AG09319 (cell line): ENCODE measurements at regions not wholly inside any gene's neighbourhood (a gene's known extent, or its start where the extent isn't known, plus 50 kb on each side); places are given as distances from the start of the nearest gene placed in this dataset.
"Not testable (repeated sequence)": the region's sequence is repeated elsewhere in the genome, so short reads cannot be mapped to it uniquely, and the experiment has no call there.

Experiments
- DNase-seq: peaks from one replicate; pipeline ENCODE4 v3.0.0-alpha.2; 2010; ENCODE audit warnings: low read depth; ENCODE audit errors: extremely low read depth
- TF ChIP-seq, protein P1 (sequence below): IDR thresholded peaks from 2 replicates; pipeline ENCODE4 v1.5.1; 2011; ENCODE audit warnings: low read depth, mild to moderate bottlenecking, inconsistent platforms, low read length, moderate library complexity

DNA sequence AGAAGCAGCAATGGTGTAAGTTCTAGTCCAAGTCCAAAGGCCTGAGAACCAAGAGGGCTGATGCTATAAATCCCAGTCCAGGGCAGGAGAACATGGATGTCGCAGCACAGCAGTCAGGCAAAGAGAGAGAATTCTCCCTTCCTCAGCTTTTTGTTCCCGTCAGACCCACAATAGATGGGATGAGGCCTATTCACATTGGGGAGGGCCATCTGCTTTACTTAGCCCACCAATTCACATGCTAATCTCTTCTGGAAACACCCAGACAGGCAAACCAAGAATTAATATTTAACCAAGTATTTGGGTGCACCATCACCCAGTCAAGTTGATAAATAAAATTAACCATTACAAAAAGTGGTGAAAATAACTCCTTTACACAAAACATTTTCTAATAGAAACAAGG is 511.7 kb upstream of the UBE2E2 start:
- TF ChIP-seq, protein P1, sequence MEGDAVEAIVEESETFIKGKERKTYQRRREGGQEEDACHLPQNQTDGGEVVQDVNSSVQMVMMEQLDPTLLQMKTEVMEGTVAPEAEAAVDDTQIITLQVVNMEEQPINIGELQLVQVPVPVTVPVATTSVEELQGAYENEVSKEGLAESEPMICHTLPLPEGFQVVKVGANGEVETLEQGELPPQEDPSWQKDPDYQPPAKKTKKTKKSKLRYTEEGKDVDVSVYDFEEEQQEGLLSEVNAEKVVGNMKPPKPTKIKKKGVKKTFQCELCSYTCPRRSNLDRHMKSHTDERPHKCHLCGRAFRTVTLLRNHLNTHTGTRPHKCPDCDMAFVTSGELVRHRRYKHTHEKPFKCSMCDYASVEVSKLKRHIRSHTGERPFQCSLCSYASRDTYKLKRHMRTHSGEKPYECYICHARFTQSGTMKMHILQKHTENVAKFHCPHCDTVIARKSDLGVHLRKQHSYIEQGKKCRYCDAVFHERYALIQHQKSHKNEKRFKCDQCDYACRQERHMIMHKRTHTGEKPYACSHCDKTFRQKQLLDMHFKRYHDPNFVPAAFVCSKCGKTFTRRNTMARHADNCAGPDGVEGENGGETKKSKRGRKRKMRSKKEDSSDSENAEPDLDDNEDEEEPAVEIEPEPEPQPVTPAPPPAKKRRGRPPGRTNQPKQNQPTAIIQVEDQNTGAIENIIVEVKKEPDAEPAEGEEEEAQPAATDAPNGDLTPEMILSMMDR = no peak
- DNase-seq = no peak

DNA sequence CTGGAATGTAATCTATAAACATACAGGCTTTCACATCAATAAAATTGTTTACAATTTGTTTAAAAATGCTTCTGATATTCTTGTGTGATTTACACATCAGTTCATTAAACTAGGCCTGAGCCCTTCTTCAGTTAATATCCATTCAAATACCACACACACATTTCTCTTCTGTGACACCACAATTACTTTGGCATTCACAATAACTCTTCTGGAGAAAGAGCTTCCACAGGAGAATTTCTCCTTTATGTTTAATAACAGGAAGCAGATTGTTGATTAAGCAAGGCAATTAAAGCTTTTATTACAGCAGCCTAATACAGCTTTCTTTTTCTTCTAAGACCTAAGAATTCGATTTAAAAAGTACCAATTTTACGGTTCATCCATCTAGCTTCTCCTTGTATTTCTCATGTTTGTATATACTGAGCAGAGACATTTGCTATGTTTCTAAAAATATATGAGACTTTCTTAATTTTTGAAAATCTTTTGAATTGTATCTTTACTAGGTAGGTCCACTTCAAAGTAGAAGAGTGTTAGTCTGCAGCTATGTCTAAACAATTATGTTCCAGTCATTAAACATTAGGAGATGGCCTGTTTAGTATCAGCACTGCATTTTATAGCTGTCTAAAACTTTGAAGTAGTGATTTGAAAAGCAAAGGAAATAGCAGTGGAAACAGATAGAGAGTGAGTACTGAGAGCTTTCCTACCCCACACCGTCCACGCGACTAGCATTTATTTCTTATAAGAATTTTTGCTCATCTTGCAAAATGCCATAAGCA is 511.1 kb upstream of the UBE2E2 start:
- DNase-seq = no peak
- TF ChIP-seq, protein P1 = no peak

DNA sequence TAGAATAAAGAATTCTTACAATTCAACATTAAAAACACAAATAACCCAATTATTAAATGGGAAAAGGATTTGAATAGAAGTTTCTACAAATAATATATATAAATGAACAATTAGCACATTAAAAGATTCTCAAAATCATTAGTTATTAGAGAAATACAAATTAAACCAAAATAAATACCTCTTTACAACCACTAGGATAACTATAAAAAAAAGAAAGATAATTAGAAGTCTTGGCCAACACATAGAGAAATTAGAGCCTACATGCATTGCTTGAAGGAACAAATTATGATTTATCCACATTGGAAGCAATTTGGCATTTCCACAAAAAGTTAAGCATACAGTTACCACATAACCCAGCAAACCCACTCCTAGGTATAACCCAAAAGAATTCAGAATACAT is 502.3 kb upstream of the UBE2E2 start:
- no peak for DNase-seq
- TF ChIP-seq, protein P1 = no peak

DNA sequence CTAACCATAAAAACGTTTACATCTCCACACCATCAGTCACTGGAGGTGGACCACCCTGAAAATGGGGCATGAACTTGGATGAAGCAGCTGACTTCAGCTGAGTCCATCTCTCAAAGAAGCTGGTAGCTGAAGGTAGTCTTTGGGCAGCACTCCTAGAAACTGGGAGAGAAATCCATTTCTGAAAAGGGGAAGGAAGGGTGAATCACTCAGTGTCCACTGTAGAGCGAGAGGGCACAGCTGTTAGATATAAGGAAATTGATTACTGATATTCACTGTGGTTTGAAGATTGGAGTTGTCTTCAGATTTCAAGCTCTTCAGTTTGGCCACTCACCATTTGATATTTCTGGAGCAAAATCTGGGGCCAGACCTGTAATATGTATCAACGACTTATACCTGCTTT is 499.0 kb upstream of the UBE2E2 start:
- TF ChIP-seq, protein P1 = no peak
- no peak for DNase-seq

DNA sequence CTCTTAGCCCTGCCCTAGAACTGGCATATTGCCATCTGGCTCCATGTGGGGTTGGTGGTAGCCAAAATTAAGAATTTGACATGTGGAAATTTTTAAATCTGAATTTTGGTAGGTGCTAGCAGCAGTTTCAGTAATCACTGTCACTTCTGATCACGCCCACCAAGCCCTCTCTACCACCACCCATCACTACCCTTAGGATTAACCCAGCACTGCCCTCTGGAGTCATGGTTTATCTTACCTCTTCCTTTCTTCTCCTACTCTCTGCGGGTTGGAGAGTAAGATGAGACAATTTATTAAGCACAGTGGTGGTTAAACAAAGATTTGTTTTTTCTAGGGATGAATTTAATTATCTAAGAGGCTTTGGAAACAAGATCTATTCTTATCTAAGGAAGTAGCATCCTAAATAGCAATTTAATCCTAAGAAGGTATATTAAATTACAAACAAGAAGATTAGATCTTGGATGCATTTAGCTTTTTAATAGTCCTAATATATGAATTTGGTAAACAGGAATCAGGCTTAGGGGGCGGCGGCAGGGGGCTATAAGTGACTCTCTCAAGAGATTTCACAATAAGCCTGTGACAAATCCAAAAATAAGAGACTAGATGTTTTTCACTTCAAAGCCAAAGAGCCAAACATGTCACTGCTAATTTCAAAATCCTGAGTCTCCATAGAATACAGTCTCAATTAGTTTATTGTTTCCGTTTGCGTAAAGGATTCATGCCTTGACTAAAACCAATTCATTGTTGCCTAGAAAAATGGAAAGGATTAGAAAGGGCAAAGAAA is 498.4 kb upstream of the UBE2E2 start:
- no peak for DNase-seq
- TF ChIP-seq, protein P1 = no peak

DNA sequence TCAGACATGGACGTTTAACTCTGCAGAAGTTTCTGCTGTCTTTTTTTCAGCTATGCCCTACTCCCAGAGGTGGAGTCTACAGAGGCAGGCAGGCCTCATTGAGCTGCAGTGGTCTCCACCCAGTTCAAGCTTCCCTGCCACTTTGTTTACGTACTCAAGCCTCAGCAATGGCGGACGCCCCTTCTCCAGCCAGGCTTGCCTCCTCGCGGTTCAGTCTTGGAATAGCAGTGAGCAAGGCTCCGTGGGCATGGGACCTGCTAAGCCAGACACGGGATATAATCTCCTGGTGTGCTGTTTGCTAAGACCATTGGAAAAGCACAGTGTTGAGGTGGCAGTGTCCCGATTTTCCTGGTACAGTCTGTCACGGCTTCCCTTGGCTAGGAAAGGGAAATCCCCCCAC is 496.2 kb upstream of the UBE2E2 start:
- not testable (repeated sequence) for DNase-seq

DNA sequence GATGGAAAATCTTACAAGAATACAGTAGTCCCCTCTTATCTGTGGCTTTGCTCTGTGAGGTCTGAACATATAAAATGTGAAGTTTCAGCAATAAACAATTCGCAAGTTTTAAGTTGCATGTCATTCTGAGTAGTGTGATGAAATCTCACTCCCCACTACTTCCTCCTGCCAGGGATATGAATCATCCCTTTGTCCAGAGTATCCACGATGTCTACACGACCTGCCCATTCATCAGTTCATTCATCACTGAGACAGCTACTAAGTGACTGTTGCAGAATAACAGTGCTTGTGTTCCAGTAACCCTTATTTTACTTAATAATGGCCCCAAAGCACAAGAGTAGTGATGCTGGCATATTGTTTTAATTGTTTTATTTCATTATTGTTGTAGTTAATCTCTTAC is 489.2 kb upstream of the UBE2E2 start:
- no peak for DNase-seq
- TF ChIP-seq, protein P1 = no peak
